ENCODE measurements at regions not wholly inside any gene's neighbourhood (a gene's known extent, or its start where the extent isn't known, plus 50 kb on each side); places are given as distances from the start of the nearest gene placed in this dataset.
"Not testable (repeated sequence)": the region's sequence is repeated elsewhere in the genome, so short reads cannot be mapped to it uniquely, and the experiment has no call there.

GRCh38 chr14:105928171-105929111 is 402.1 kb downstream of the TMEM121 start:
- not testable (repeated sequence) for DNase-seq

- DNase-seq: no peak
Measured at GRCh38 chr14:105929327-105930081, 403.1 kb downstream of the TMEM121 start.

- no peak for DNase-seq
Measured at GRCh38 chr14:105930572-105930971, 404.2 kb downstream of the TMEM121 start.

- no peak for DNase-seq
Measured at GRCh38 chr14:105931808-105932483, 405.6 kb downstream of the TMEM121 start.

GRCh38 chr14:105933238-105933637 is 406.9 kb downstream of the TMEM121 start:
- DNase-seq: no peak

- DNase-seq: no peak
Measured at GRCh38 chr14:105935384-105935783, 409.0 kb downstream of the TMEM121 start.

- no peak for DNase-seq
Measured at GRCh38 chr14:105937253-105938054, 411.1 kb downstream of the TMEM121 start.

GRCh38 chr14:105938055-105938863 is 411.9 kb downstream of the TMEM121 start:
- DNase-seq: no peak

- no peak for DNase-seq
Measured at GRCh38 chr14:105938959-105939358, 412.6 kb downstream of the TMEM121 start.

- no peak for DNase-seq
Measured at GRCh38 chr14:105939810-105940508, 413.6 kb downstream of the TMEM121 start.

GRCh38 chr14:105940534-105941225 is 414.3 kb downstream of the TMEM121 start:
- no peak for DNase-seq

- DNase-seq: no peak
Measured at GRCh38 chr14:105941226-105942166, 415.1 kb downstream of the TMEM121 start.

GRCh38 chr14:105942725-105943124 is 416.3 kb downstream of the TMEM121 start:
- not testable (repeated sequence) for DNase-seq

GRCh38 chr14:105943973-105944602 is 417.7 kb downstream of the TMEM121 start:
- no peak for DNase-seq

GRCh38 chr14:105944632-105945610 is 418.5 kb downstream of the TMEM121 start:
- DNase-seq: no peak

GRCh38 chr14:105945896-105946295 is 419.5 kb downstream of the TMEM121 start:
- DNase-seq: no peak

- no peak for DNase-seq
Measured at GRCh38 chr14:105947599-105947998, 421.2 kb downstream of the TMEM121 start.
